ENCODE measurements at regions not wholly inside any gene's neighbourhood (a gene's known extent, or its start where the extent isn't known, plus 50 kb on each side); places are given as distances from the start of the nearest gene placed in this dataset.

GRCh38 chr18:39653221-39653620, 2087.6 kb upstream of the CELF4 start:
- Histone ChIP-seq H2BK120ac (replicated peaks; ENCODE audit: low read depth, low read length) (no peak overlapping the region), H3K36me3 (ENCODE audit: control insufficient read depth in 2 of 4, insufficient read depth in 4 of 4, low read length in 3 of 4) (no peaks in the 10 kb centered on the region), H4K5ac (ENCODE audit: insufficient read length, low read depth, low read length) (no peak overlapping the region), H3K23ac (ENCODE audit: insufficient read length) (no peak overlapping the region), H2BK12ac (ENCODE audit: low read depth, low read length) (no peak overlapping the region), H3K56ac (replicated peaks; ENCODE audit: insufficient read length, low read depth, low read length) (no peak overlapping the region), H4K20me1 (replicated peaks in 1 of 2; ENCODE audit: control insufficient read depth in 1 of 2, insufficient read depth in 2 of 2, low read length in 2 of 2) (no peaks in the 10 kb centered on the region), H2BK20ac (ENCODE audit: low read length) (no peak overlapping the region), H2AFZ (ENCODE audit: low read length) (no peak overlapping the region), H4K91ac (replicated peaks; ENCODE audit: insufficient read length, low read length) (no peak overlapping the region), H2BK15ac (ENCODE audit: low read length) (no peak overlapping the region), H3K14ac (ENCODE audit: insufficient read length) (no peak overlapping the region), H3K18ac (ENCODE audit: extremely low read depth, low read length) (no peak overlapping the region), H3K27ac (ENCODE audit: low read depth, low read length) (no peak overlapping the region), H3K4me2 (ENCODE audit: insufficient read depth in 1 of 2, low read depth in 2 of 2, low read length in 2 of 2) (no peak overlapping the region), H2BK5ac (ENCODE audit: low read depth, low read length) (no peak overlapping the region), H3K23me2 (ENCODE audit: low read depth, low read length) (no peaks in the 10 kb centered on the region), H3K4ac (replicated peaks; ENCODE audit: insufficient read length, low read depth, low read length) (no peak overlapping the region), H3K9me3 (ENCODE audit: insufficient read depth in 2 of 2, low read depth in 1 of 2, low read length in 1 of 2) (no peaks in the 10 kb centered on the region), H4K8ac (ENCODE audit: extremely low read depth, insufficient read depth, low read length) (no peak overlapping the region), H2AK5ac (ENCODE audit: low read depth, low read length) (no peak overlapping the region), H3K9ac (replicated peaks in 1 of 4; ENCODE audit: extremely low read depth in 1 of 4, low read depth in 3 of 4, low read length in 3 of 4) (no peak overlapping the region), H3K4me3 (ENCODE audit: extremely low read depth in 1 of 4, insufficient read depth in 2 of 4, low read depth in 3 of 4, low read length in 4 of 4) (no peak overlapping the region), H3K4me1 (replicated peaks in 1 of 4; ENCODE audit: control insufficient read depth in 3 of 4, insufficient read depth in 4 of 4, low read length in 3 of 4) (peaks cover 0 to under 1% (median 0%) of the 10 kb centered on the region in 4 experiments; a peak in 1 of 7 replicates), H3K79me2 (ENCODE audit: control insufficient read depth in 1 of 2, insufficient read depth in 2 of 2, low read length in 2 of 2) (no peaks in the 10 kb centered on the region), H3K79me1 (ENCODE audit: low read depth, low read length) (no peaks in the 10 kb centered on the region), H3K27me3 (replicated peaks in 1 of 4; ENCODE audit: control insufficient read depth in 3 of 4, extremely low read depth in 1 of 4, insufficient read depth in 3 of 4, low read length in 3 of 4) (no peaks in the 10 kb centered on the region)
- CTCF ChIA-PET (ENCODE audit: partially characterized antibody), result no interaction called here
- WGBS, 2 experiments (ENCODE audit: extremely low coverage in 1 of 2, insufficient coverage in 1 of 2, insufficient read length in 1 of 2, insufficient replicate concordance in 2 of 2, low coverage in 1 of 2, low lambda C conversion rate in 2 of 2, missing lambda C conversion rate in 1 of 2), result 91% methylated on average over 2 of the region's 2 CpGs; no CpG with 5 or more reads in 1 of the 2 experiments
- POLR2A ChIA-PET (ENCODE audit: partially characterized antibody), result no interaction called here
- FAIRE-seq, result no peak
- DNase-seq (ENCODE audit: low read depth in 1 of 2, low spot score in 2 of 2), result no peak
- no peak for TF ChIP-seq MAFK (IDR thresholded peaks at IDR 0.05; ENCODE audit: low read depth, low read length)
- TF ChIP-seq USF2 (IDR thresholded peaks at IDR 0.05; ENCODE audit: low read length), result no peak
- no peak for TF ChIP-seq MAX (IDR thresholded peaks at IDR 0.05)
- TF ChIP-seq RAD21 (IDR thresholded peaks at IDR 0.05 in 1 of 2, conservative IDR thresholded peaks at IDR 0.05 in 1 of 2; ENCODE audit: low read depth in 2 of 2, low read length in 2 of 2), result no peak

Measured in H1 (cell line).